ENCODE measurements at regions not wholly inside any gene's neighbourhood (a gene's known extent, or its start where the extent isn't known, plus 50 kb on each side); places are given as distances from the start of the nearest gene placed in this dataset.

- TF ChIP-seq CTCF (conservative IDR thresholded peaks at IDR 0.05; ENCODE audit: low read depth, low read length) (no peak), EZH2 (IDR thresholded peaks at IDR 0.05; ENCODE audit: borderline replicate concordance, low read depth, low read length, poor library complexity, severe bottlenecking) (no peak)
Observed at GRCh38 chr5:133779828-133780475, 167.6 kb upstream of the FSTL4 start.
